GM21576 (cell line): ENCODE measurements at regions not wholly inside any gene's neighbourhood (a gene's known extent, or its start where the extent isn't known, plus 50 kb on each side); places are given as distances from the start of the nearest gene placed in this dataset.

Experiments
- ATAC-seq: cut with Tn5 transposase; IDR thresholded peaks from one replicate; pipeline ENCODE4 v1.9.1; 2021; ENCODE audit warnings: mild to moderate bottlenecking, moderate library complexity; ENCODE audit not compliant: unreplicated experiment

DNA sequence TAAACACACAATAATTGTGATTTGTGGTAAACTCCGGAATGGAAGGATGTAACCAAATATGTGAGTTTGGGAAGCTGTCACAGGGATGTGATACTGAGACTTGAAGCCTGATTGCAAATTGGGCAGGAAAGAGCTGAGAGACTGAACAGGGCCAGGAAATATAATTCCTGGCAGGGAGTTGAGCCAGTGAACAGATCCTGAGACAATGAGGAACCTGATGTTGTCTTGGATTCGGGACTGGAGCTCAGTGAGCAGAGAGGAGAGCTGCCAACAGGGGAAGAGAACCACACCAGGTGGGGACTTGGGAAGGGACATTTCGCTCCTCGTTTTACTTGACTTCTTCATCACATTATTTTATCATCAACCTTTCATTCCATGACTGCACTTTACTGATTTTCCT, 386.0 kb downstream of the TLL1 start:
- ATAC-seq: no peak

DNA sequence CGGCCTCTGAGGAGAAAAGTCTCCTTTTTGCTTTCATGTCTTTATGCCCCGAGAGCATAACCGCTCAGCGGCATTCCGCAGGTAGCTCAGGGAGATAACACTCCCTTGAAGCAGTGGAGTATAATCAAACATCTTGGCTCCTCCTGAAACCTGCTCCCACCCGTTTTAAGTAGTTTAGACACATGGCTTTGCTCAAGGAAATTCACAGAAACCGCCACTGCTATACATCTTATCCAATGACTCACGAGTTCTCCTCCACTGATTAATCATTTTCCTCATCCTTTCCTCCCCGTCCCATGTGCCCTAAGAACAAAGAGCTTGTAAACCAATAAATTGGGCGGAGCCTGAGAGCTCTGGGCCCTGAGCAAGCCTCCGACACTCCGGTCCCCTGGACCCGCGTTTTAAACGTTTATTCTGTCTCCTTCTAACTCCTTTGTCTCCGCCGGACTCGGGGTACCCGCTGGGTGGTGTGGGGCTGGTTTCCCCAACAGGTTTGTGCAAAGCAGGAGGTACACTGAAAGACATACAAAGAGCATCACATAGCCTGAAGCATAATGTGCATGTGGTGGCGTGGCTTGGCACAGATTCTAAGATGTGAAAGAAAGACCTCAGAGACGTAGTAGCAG, 401.2 kb downstream of the TLL1 start:
- ATAC-seq: no peak

DNA sequence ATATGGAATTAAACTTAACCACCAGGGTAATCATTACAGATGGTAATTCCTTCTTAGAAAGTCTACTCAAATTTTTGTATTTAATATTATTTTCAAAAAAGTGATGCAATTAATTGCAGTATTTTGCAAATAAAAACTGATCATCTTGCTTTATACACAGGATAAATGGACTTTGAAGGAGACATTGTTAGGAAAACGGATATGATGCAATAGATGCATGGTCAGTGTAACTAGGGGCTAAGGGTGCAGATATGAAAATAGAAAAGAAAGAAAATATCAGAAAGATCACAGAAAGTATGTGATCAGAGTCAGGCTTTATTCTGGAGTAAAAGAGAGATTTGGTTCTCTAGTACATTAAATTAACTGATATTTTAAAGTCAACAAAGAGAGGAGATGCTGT, 401.7 kb downstream of the TLL1 start:
- no peak for ATAC-seq

DNA sequence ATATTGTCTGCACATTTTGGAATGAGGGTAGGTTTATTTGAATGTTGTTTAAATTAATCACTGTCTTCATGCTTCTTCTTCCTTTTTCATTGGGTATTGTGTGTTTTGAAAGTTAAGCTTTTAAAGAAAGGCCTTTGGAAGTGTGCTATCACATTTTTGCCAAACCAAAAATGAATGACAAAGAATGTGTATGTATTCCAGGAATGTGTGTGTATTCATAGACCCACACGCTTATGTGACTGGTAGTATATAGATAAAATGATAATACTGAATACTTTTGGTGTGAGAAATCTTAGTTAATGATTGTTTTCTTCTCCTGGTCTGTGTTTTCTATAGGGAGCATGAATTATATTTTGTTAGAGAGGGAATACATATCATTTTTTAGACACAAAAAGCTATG, 404.4 kb downstream of the TLL1 start:
- ATAC-seq: no peak

DNA sequence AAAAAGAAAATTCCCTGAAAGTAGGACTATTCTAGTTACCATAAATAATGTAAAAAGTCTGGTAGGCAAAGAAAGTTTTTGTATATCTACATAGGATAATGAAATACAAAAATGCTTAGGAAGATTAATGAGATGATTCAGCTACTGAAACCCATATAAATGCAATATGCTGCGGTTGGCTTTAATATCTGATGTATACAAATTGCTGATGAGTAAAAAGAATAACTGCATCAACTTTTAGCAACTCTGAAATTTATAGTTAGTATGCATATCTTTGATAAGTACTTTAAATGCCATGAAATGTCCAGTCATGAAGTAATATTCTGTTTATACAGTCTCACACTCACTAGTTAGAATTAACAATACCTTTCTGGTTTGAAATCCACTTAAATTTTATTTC, 404.8 kb downstream of the TLL1 start:
- ATAC-seq: no peak

DNA sequence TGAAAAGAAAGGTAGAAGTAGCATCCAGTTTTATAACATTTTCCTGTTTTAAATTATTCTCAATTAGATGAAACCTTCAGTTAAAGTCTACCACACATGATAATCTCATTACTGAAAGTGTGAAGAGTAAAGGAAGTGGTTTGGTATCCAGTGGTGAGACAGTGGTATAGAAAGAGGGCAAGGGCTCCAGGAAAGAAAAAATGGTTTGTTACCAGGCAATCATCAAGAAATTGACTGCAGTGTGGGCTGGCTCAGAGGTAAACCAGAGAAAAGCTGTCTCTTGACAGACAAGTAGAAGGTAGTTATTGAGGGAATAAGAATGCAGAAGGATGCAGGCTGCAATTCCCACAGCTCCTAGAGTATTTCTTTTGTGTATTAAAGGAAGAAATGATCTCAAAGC, 406.2 kb downstream of the TLL1 start:
- no peak for ATAC-seq

DNA sequence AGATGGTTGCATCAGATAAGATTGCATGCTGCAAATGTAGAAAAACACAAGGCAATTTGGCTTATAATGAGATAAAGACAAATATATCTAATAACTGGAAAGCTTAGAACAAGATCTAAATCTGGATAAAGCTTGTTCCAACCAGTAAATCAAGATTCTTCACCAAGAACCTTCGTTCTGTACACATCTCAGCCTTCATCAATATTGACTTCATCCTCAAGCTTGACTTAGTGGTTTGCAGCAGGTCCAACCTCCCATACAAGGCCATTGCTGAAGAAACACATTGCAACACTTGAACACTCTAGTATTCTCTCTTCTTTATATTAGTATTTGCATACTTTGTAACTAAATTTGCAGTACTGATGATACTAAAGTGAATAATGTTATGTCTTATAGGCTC, 407.6 kb downstream of the TLL1 start:
- ATAC-seq: no peak

DNA sequence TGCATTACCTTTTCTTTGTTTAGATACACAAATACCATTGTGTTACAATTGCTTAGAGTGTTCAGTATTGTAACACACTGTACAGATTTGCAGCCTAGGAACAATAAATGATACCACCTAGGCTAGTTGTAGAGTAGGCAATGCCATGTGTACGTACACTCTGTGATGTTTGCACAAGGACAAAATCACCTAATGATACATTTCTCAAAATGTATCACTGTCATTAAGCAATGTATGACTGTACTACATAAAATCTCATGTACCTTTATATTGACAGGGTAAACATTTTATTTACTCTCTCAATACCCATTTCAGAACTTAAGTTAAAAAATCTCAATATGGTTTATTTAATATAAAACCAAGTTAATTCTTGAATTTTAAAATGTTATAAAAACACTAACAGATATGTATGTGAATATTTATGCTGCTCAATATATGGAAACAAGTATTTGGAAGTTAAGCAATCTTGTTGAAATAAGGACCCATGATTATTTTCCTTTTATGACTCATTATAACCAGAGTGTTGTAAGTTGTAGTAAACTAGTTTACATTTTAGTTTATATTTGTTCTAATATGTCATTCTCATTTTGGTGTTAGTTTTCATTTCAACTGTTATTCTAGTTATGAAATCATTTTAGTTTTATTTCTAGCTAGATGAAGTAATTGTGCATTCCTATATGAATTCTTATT, 409.2 kb downstream of the TLL1 start:
- ATAC-seq: no peak

DNA sequence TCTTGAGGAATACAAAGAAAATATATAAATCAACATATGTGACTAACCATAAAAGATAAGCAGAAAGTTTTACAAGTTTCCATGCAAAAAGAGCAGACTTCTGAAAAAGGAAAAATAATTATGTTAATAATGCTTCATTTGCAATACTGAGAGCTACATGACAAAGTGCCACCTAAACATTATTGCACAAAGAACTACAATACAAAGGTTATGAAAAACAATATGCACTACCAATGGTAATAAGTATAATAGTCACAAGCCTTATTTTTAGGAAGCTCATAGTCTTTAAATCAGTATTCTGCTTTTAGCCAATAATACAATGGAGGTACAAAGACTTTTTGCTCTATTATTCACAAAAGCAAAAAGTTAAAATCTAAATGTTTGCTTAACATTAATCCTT, 411.2 kb downstream of the TLL1 start:
- ATAC-seq: no peak

DNA sequence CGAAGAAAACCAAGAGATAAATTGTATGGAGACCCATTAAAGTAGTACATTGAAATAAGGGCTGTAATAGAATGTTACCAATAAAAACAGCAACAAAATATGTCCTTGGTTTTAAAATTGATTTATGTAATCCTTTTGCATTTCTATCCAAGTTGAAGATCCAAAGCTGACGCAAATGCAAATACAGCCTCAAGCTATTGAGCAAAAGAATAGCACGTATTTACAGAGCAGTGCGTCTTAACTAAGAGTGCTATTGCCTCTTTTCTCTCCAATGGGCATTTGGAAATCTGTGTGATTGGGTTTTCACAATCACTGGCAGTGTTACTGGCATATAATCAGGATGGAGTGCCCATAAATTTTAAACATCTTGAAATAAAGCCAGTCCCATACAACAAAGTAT, 417.4 kb downstream of the TLL1 start:
- ATAC-seq: no peak

DNA sequence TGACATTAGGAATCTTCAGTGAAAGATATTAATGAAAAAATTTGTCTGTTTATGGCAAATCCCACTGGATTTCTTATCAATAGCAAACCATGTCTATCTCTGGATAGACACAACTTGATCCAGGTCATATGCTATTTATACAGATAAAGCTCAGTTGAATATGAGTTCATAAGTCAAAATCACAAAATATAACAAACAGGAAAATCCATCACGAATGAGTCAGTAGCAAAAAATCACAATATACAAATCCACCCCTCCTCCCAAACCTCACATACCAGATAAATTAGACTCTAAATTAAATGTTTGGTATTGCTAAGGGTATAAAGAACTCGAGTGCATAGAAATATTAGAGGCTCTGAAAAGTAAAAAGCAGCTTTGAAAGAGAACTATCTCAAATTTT, 420.5 kb downstream of the TLL1 start:
- ATAC-seq: no peak

DNA sequence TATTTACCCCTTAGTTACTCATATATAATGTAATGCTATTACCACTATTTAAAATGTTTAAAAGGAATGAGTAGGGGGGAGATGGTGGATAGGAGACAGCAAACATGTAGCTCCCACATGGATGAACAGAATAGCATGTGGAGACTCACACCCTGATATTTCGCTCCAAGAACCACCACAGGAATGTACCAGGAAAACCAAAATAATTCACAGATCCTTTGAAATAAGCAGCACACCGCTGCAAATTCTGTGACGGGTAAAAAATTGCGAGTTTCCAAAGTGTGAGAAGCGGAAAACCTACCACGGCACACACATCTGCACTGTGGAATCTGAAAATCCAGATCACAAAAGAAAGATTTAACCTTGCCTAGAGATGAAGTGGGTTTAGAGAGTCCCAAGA, 428.2 kb downstream of the TLL1 start:
- no peak for ATAC-seq

DNA sequence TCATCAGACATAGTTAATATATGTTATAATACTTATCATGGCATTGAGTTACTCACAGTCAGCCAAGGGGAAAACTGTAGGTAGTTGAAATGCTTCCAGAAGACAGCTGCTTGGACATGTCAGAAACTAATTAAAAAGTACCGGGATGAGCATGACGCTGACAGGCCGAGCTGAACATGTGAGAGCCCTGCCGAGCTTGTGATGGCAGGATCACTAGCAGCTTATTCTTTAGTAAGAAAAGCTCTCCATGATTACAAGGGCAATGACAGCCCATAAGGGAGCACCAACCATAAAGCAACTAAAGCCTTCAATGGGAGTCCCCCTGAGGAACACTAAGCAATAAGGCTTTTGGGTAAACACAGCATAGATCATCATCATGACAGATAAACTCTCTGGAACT, 435.6 kb downstream of the TLL1 start:
- ATAC-seq: no peak

DNA sequence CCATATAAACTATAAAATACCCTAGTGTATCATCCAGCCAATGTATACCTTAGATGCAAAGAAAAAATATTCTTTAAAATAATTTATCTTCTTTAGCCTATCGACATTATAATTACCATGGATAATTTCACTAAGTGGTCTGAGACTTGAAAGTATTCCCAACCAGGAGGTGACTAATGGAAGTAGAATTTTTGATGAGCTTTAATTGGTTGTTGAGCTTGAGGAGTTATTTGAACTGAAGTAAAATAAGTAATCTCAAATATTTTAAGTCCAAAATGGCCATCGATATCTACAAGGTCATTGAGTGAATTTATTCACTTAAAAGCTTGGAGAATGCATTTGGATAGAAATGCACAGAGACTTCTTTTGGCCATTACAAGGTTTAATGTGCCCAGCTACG, 436.2 kb downstream of the TLL1 start:
- no peak for ATAC-seq

DNA sequence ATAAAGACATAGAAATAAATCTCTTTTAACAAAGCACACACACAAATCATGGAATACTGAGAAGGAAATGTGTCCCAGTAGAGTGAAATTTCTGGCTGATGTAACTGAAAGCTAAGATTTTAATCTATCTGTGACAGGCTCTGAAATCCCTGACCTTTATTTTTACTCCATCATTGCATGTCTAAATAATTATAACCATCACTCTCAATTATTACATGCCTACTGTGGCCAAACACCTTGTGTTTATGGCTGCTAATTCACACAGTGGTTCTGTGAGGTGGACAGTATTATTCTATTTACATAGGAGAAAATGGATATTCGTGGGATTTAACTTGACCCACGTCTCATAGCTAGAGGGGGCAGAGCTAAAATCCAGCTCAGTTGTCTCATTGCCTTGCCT, 438.1 kb downstream of the TLL1 start:
- ATAC-seq: no peak

DNA sequence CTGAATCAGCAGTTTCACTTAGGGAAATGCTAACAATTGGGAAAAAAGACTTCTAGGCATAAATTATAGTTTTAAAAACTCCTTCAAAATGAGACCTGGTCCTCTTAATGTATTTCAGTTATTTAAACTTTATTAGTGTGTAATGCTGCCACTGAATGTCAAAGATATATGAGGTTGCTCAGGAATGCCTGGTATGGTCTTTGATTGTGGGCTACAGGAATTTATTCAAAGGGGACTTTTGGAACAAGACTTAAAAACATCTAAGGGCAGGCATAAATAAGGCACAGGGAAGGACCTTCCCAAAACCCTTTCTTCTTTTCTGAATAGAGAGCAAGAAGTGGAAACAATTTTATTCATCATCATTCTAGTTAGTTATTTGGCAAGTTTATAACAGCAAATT, 439.1 kb downstream of the TLL1 start:
- ATAC-seq: no peak

DNA sequence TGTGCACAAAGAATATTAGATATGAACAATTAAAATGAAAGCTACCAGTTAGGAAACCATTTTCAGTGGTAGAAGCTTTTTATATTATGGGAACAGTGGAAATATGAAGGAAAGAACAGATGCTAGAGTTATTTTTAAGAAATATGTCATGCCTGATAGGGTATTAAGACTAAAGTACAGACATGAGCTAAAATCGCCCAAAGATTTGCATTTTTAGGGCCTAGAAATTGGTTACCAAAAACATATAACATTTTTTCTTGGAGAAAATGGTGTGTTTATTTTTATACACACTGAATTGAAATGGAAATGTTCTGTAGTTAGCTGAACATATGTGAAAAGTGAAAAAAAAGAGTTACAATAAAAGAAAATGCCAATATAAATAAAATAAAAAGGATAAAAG, 441.9 kb downstream of the TLL1 start:
- no peak for ATAC-seq

DNA sequence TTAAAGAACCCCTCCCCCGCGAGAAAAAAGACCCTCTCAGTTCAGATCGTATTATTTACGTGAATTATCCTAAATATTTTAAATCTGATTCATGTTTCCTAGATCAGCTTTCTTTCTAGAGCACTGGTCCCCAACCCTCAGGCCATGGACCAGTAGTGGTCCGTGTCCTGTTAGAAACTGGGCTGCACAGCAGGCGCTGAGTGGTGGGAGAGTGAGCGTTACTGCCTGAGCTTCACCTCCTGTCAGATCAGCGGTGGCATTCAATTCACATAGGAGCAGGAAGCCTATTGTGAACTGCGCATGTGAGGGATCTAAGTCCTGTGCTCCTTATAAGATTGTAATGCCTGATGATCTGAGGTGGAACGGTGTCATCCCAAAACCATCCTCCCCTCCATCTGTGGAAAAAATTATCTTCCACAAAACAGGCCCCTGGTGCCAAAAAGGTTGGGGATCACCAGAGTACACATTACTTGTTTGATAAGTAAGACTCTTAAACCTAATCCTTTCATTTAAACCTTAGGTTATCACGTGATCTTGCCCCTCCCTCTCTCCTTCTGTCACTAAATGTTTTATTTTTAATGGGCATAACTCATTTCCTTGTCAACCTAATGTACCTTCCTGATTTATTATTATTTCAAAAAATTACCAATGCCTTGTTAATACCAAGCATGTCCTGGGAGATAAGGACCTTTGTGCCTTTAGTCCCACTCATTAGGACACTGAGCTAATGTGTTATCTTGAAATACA, 442.9 kb downstream of the TLL1 start:
- no peak for ATAC-seq

DNA sequence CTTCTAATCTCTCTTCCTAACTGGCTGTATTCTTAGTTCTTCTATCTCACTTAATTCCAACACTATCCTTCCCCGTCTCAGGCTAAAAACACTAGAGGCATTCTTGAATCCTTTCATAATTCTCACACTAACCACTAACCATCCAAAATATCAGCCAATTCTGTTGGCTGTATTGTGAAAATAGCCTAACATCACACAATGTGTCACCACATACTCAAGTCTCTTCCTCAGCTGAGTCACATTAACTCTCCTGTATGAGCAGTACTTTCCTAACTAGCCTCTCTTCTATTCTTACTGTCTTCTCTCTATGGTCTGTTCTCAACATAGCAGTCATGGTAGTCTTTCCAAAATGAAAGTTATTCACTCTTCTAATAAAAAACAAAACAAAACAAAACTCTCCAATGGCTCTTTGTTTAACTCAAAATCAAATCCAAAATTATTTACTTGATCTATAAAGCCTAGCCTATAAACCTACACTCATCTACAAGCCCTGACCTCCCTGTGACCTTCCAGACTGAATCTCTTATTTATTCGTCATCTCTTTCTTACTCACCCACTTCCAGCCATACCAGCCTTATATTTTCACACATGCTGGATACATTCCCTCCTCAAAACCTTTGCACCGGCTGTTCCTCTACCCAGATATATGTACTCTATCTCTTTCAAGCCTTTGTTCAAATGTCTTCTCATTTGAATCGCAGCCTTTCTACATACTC, 445.9 kb downstream of the TLL1 start:
- no peak for ATAC-seq

DNA sequence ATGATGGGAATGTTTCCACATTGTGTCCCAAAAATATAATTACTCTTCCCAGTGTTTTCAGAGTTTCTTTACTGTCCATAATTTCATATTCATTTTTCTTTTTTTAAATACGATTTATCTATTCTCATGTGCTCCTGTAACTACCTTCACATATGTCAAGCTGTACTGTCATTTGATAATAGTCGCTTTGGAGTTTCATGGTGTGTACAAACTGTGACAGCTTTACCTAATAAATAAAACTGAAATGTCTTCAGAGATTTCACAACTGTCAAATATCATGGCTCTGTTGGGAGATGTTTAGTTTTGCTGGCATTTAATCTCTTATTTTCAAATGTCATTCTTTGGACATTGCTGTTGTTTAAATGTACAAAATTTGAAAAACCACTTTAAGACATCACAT, 450.2 kb downstream of the TLL1 start:
- no peak for ATAC-seq

DNA sequence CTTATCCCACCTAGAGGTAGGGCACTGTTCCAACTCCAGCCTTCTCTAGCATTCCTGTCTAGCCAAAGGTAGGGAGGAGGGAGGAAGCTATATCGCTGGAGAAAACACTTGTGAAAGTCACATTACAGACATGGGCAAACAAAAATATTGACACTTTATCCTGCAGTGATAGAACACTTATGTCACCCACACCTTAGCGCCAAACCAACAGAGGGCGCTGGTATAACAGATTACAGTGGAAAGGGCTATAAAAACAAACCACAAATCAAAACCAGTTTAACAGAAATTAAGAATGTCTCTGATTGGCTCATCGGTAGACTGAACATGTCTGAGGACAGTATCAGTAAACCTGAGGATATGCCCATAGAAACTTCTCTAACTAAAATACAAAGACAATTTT, 451.3 kb downstream of the TLL1 start:
- ATAC-seq: no peak
